ENCODE measurements at regions not wholly inside any gene's neighbourhood (a gene's known extent, or its start where the extent isn't known, plus 50 kb on each side); places are given as distances from the start of the nearest gene placed in this dataset.

- Histone ChIP-seq H2AFZ (no peak overlapping the region), H3K9me3 (ENCODE audit: control insufficient read depth, low read length) (no peaks in the 10 kb centered on the region), H3K4me2 (ENCODE audit: low read length) (no peak overlapping the region), H3K79me2 (no peaks in the 10 kb centered on the region), H3K27ac (no peak overlapping the region), H3K27me3 (ENCODE audit: control insufficient read depth, insufficient read depth, low read length) (no peaks in the 10 kb centered on the region), H3K36me3 (ENCODE audit: control insufficient read depth, insufficient read depth, low read length) (no peaks in the 10 kb centered on the region), H3K4me1 (no peaks in the 10 kb centered on the region), H3K4me3 (ENCODE audit: low read depth, low read length) (no peak overlapping the region), H3K9ac (no peak overlapping the region)
- no peak for TF ChIP-seq CTCF (IDR thresholded peaks at IDR 0.05)
Observed at GRCh38 chr2:43124687-43125057, 101.7 kb downstream of the ZFP36L2 start.

DNA sequence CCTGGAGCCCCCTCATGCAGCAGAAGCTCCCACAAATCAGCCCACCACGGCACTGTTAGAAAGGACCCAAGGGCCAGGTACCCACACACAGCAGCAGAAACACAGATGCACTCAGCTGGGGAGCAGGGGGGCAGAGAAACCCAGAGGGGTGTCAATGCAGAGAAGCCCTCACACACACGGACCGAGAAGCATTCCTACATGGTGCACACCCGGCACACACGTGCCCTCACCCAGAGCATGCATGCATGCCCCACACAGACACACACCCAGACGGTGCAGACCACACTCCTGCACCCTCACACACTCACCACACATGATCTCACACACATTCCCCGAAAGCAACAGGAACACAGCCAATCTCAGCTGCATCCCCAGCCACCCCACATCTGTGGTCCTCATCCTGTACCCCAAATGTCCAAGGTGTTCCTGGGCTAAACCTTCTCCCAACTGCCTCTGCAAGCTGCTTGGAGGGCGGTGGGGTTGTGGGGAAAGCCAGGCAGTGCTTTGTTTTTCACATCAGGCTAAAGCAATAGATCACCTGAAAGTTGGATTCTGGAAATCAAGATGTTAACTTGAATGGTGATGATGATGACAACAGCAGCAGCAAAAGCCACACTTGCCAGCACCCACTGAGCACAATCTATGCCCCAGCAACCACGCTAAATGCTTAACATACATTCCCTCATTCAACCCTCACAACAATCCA is 102.3 kb downstream of the ZFP36L2 start:
- Histone ChIP-seq H3K27ac (no peak overlapping the region), H3K4me3 (ENCODE audit: low read depth, low read length) (no peak overlapping the region)

GRCh38 chr2:43123486-43123885 is 102.9 kb downstream of the ZFP36L2 start:
- Histone ChIP-seq H3K79me2 (no peaks in the 10 kb centered on the region), H3K27ac (no peak overlapping the region), H2AFZ (no peak overlapping the region), H3K27me3 (ENCODE audit: control insufficient read depth, insufficient read depth, low read length) (no peaks in the 10 kb centered on the region), H3K4me1 (no peaks in the 10 kb centered on the region), H3K36me3 (ENCODE audit: control insufficient read depth, insufficient read depth, low read length) (no peaks in the 10 kb centered on the region), H3K4me3 (ENCODE audit: low read depth, low read length) (no peak overlapping the region), H3K4me2 (ENCODE audit: low read length) (no peak overlapping the region), H3K9ac (no peak overlapping the region), H3K9me3 (ENCODE audit: control insufficient read depth, low read length) (no peaks in the 10 kb centered on the region)
- no peak for TF ChIP-seq CTCF (IDR thresholded peaks at IDR 0.05)

More for the DNA sequence above, 102.3 kb downstream of the ZFP36L2 start:
- no peak for TF ChIP-seq CTCF (IDR thresholded peaks at IDR 0.05)
- Histone ChIP-seq H3K4me1 (no peaks in the 10 kb centered on the region), H3K9ac (no peak overlapping the region), H3K79me2 (no peaks in the 10 kb centered on the region), H3K27me3 (ENCODE audit: control insufficient read depth, insufficient read depth, low read length) (no peaks in the 10 kb centered on the region), H3K9me3 (ENCODE audit: control insufficient read depth, low read length) (no peaks in the 10 kb centered on the region), H2AFZ (no peak overlapping the region), H3K4me2 (ENCODE audit: low read length) (no peak overlapping the region), H3K36me3 (ENCODE audit: control insufficient read depth, insufficient read depth, low read length) (no peaks in the 10 kb centered on the region)

DNA sequence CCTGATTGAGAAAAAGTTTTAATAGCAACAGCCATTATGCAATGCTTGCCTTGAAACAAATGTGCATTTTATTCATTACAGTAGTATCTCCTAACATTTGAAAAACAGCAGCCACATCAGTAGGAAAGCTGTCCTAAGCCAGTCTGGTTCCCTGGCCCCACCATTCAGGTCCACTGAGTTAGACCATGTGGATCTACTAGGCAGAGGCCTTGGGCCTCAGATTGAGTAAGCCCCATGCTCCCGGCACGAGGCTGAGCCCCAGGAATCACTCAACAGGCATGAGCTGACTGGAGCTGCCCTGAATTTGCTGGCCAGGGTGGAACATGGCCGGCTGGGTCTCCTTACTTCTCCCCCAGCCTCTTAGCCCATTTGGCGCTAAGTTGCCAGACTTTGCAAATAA is 103.4 kb downstream of the ZFP36L2 start:
- H3K27ac ChIP-seq, result no peak overlapping the region
- H3K79me2 ChIP-seq, result no peaks in the 10 kb centered on the region

More for the DNA sequence above, 103.4 kb downstream of the ZFP36L2 start:
- Histone ChIP-seq H3K4me1 (no peaks in the 10 kb centered on the region), H3K4me2 (ENCODE audit: low read length) (no peak overlapping the region), H3K9me3 (ENCODE audit: control insufficient read depth, low read length) (no peaks in the 10 kb centered on the region), H3K36me3 (ENCODE audit: control insufficient read depth, insufficient read depth, low read length) (no peaks in the 10 kb centered on the region), H3K4me3 (ENCODE audit: low read depth, low read length) (no peak overlapping the region), H2AFZ (no peak overlapping the region), H3K9ac (no peak overlapping the region), H3K27me3 (ENCODE audit: control insufficient read depth, insufficient read depth, low read length) (no peaks in the 10 kb centered on the region)
- no peak for TF ChIP-seq CTCF (IDR thresholded peaks at IDR 0.05)

Data from parathyroid adenoma (tissue), 2 donors.